ENCODE measurements at regions not wholly inside any gene's neighbourhood (a gene's known extent, or its start where the extent isn't known, plus 50 kb on each side); places are given as distances from the start of the nearest gene placed in this dataset.

- TF ChIP-seq CTCF (conservative IDR thresholded peaks at IDR 0.05 in 1 of 2, IDR thresholded peaks at IDR 0.05 in 1 of 2; ENCODE audit: extremely low read depth in 1 of 2, insufficient read depth in 1 of 2, low read depth in 1 of 2, low read length in 2 of 2) = no peak
- no peak for TF ChIP-seq EZH2 (IDR thresholded peaks at IDR 0.05; ENCODE audit: borderline replicate concordance, low read length)
Measured at GRCh38 chr4:106694232-106694631, 325.7 kb upstream of the GIMD1 start.

All from mammary epithelial cell (primary cell).